H1 (cell line): ENCODE measurements at regions not wholly inside any gene's neighbourhood (a gene's known extent, or its start where the extent isn't known, plus 50 kb on each side); places are given as distances from the start of the nearest gene placed in this dataset.
"Not testable (repeated sequence)": the region's sequence is repeated elsewhere in the genome, so short reads cannot be mapped to it uniquely, and the experiment has no call there.

Experiments
- CTCF ChIA-PET: fragments of 300-600 bp; sonication (Branson Sonifier 250); formaldehyde crosslinking; loops from one replicate; lab custom pipeline; 2021; ENCODE audit not compliant: partially characterized antibody; lab: Charles Lee
- POLR2A ChIA-PET: fragments of 300-600 bp; sonication (Branson Sonifier 250); formaldehyde crosslinking; loops from one replicate; lab custom pipeline; 2021; ENCODE audit warnings: inconsistent platforms; ENCODE audit not compliant: partially characterized antibody; lab: Charles Lee
- DNase-seq, 2 experiments: peaks; one replicate each; pipeline versions ENCODE4 v3.0.0 to v3.0.0-alpha.2; 2010 to 2022; ENCODE audit warnings: low spot score in 2 of 2, low read depth in 1 of 2, mixed read lengths in 1 of 2
- FAIRE-seq: peaks from 2 replicates; lab custom pipeline; 2011; peaks lifted over from hg19 to GRCh38; lab: Jason Lieb, UNC
- H2AFZ ChIP-seq: 2 replicates; pipeline ENCODE4 v1.8.1; 2012; ENCODE audit warnings: low read length, inconsistent platforms
- H2AK5ac ChIP-seq: 2 replicates; pipeline ENCODE4 v1.6.1; 2013; ENCODE audit warnings: low read depth, low read length
- H2BK120ac ChIP-seq: replicated peaks from 2 replicates; pipeline ENCODE3; 2013; ENCODE audit warnings: low read depth, low read length, inconsistent platforms
- H2BK12ac ChIP-seq: 2 replicates; pipeline ENCODE4 v1.6.1; 2013; ENCODE audit warnings: low read depth, low read length
- H2BK15ac ChIP-seq: 2 replicates; pipeline ENCODE4 v1.6.1; 2013; ENCODE audit warnings: low read length
- H2BK20ac ChIP-seq: 2 replicates; pipeline ENCODE4 v1.6.1; 2013; ENCODE audit warnings: low read length
- H2BK5ac ChIP-seq: 2 replicates; pipeline ENCODE4 v1.6.1; 2013; ENCODE audit warnings: low read depth, low read length
- H3K14ac ChIP-seq: 2 replicates; pipeline ENCODE4 v1.6.1; 2013; ENCODE audit warnings: inconsistent platforms; ENCODE audit not compliant: insufficient read length
- H3K18ac ChIP-seq: 2 replicates; pipeline ENCODE4 v1.6.1; 2013; ENCODE audit warnings: low read length; ENCODE audit errors: extremely low read depth
- H3K23ac ChIP-seq: 2 replicates; pipeline ENCODE4 v1.6.1; 2013; ENCODE audit warnings: inconsistent platforms; ENCODE audit not compliant: insufficient read length
- H3K23me2 ChIP-seq: 2 replicates; pipeline ENCODE4 v1.6.1; 2013; ENCODE audit warnings: low read depth, low read length
- H3K27ac ChIP-seq: 2 replicates; pipeline ENCODE4 v1.6.1; 2011; ENCODE audit warnings: low read depth, low read length, inconsistent platforms
- H3K27me3 ChIP-seq, 4 experiments: replicated peaks in 1 of 4; 1 replicate in 1 of 4; 2 replicates in 3 of 4; pipeline versions ENCODE4 v1.6.1 to v1.8.1; 2011 to 2013; ENCODE audit warnings: low read length in 3 of 4, mild to moderate bottlenecking in 3 of 4, inconsistent platforms in 2 of 4, mixed read lengths in 2 of 4, moderate library complexity in 1 of 4; ENCODE audit not compliant: control insufficient read depth in 3 of 4, insufficient read depth in 3 of 4; ENCODE audit errors: extremely low read depth in 1 of 4
- H3K36me3 ChIP-seq, 4 experiments: 2 replicates each; pipeline versions ENCODE4 v1.6.1 to v1.8.1; 2011 to 2013; ENCODE audit warnings: mild to moderate bottlenecking in 4 of 4, low read length in 3 of 4, moderate library complexity in 2 of 4, control low read depth in 1 of 4, inconsistent platforms in 1 of 4; ENCODE audit not compliant: insufficient read depth in 4 of 4, control insufficient read depth in 2 of 4
- H3K4ac ChIP-seq: replicated peaks from 2 replicates; pipeline ENCODE3; 2013; ENCODE audit warnings: low read length, low read depth, mixed read lengths, inconsistent platforms; ENCODE audit not compliant: insufficient read length
- H3K4me1 ChIP-seq, 4 experiments: replicated peaks in 1 of 4; 1 replicate in 1 of 4; 2 replicates in 3 of 4; pipeline versions ENCODE4 v1.6.1 to v1.8.1; 2011 to 2013; ENCODE audit warnings: low read length in 3 of 4, inconsistent platforms in 2 of 4, mixed read lengths in 1 of 4; ENCODE audit not compliant: insufficient read depth in 4 of 4, control insufficient read depth in 3 of 4
- H3K4me2 ChIP-seq, 2 experiments: 2 replicates each; pipeline versions ENCODE4 v1.6.1 to v1.8.1; 2011 to 2013; ENCODE audit warnings: low read depth in 2 of 2, low read length in 2 of 2, control low read depth in 1 of 2, inconsistent platforms in 1 of 2, mild to moderate bottlenecking in 1 of 2; ENCODE audit not compliant: insufficient read depth in 1 of 2
- H3K4me3 ChIP-seq, 4 experiments: fragments of 200-600, 300-600 bp in 1 of 4; sonication (generic), shearing (Covaris generic), sonication (Bioruptor Twin) in 1 of 4; 2 replicates each; pipeline versions ENCODE4 v1.5.1 to v1.8.1; 2011 to 2016; ENCODE audit warnings: low read length in 4 of 4, low read depth in 3 of 4, control low read depth in 2 of 4, inconsistent platforms in 2 of 4, mild to moderate bottlenecking in 2 of 4, mixed read lengths in 1 of 4, moderate library complexity in 1 of 4; ENCODE audit not compliant: insufficient read depth in 2 of 4; ENCODE audit errors: extremely low read depth in 1 of 4
- H3K56ac ChIP-seq: replicated peaks from 2 replicates; pipeline ENCODE3; 2013; ENCODE audit warnings: low read depth, mild to moderate bottlenecking, mixed read lengths, low read length, inconsistent platforms; ENCODE audit not compliant: insufficient read length
- H3K79me1 ChIP-seq: 2 replicates; pipeline ENCODE4 v1.6.1; 2013; ENCODE audit warnings: low read depth, low read length, control low read depth
- H3K79me2 ChIP-seq, 2 experiments: 2 replicates each; pipeline versions ENCODE4 v1.6.1 to v1.8.1; 2012 to 2013; ENCODE audit warnings: low read length in 2 of 2, mild to moderate bottlenecking in 2 of 2, inconsistent platforms in 1 of 2; ENCODE audit not compliant: insufficient read depth in 2 of 2, control insufficient read depth in 1 of 2
- H3K9ac ChIP-seq, 4 experiments: replicated peaks in 1 of 4; 1 replicate in 1 of 4; 2 replicates in 3 of 4; pipeline versions ENCODE4 v1.6.1 to v1.8.1; 2011 to 2013; ENCODE audit warnings: low read depth in 3 of 4, low read length in 3 of 4, control low read depth in 2 of 4, mild to moderate bottlenecking in 2 of 4, moderate library complexity in 2 of 4, inconsistent platforms in 1 of 4; ENCODE audit errors: extremely low read depth in 1 of 4
- H3K9me3 ChIP-seq, 2 experiments: 2 replicates each; pipeline versions ENCODE4 v1.6.1 to v1.8.1; 2012 to 2013; ENCODE audit warnings: mild to moderate bottlenecking in 2 of 2, moderate library complexity in 2 of 2, control low read depth in 1 of 2, inconsistent platforms in 1 of 2, low read depth in 1 of 2, low read length in 1 of 2, mixed read lengths in 1 of 2; ENCODE audit not compliant: insufficient read depth in 2 of 2
- H4K20me1 ChIP-seq, 2 experiments: replicated peaks in 1 of 2; 2 replicates each; pipeline versions ENCODE3 to v1.8.1; 2011 to 2013; ENCODE audit warnings: inconsistent platforms in 2 of 2, low read length in 2 of 2, mild to moderate bottlenecking in 1 of 2; ENCODE audit not compliant: insufficient read depth in 2 of 2, control insufficient read depth in 1 of 2
- H4K5ac ChIP-seq: 2 replicates; pipeline ENCODE4 v1.6.1; 2013; ENCODE audit warnings: low read length, low read depth, mixed read lengths, inconsistent platforms; ENCODE audit not compliant: insufficient read length
- H4K8ac ChIP-seq: 2 replicates; pipeline ENCODE4 v1.8.0; 2013; ENCODE audit warnings: mild to moderate bottlenecking, moderate library complexity, low read length, inconsistent platforms; ENCODE audit not compliant: insufficient read depth; ENCODE audit errors: extremely low read depth
- H4K91ac ChIP-seq: replicated peaks from 2 replicates; pipeline ENCODE3; 2013; ENCODE audit warnings: low read length, mixed read lengths, inconsistent platforms; ENCODE audit not compliant: insufficient read length
- JUND ChIP-seq: IDR thresholded peaks from 2 replicates; pipeline ENCODE4 v1.6.1; 2011; ENCODE audit warnings: mild to moderate bottlenecking, improper control_type of control experiment, low read length
- WGBS, 2 experiments: shearing (Covaris generic) in 1 of 2; methylation state at CpG; one replicate each; pipeline versions ENCODE4 v1.1.6 to v1.1.7; 2013 to 2015; ENCODE audit warnings: low lambda C conversion rate in 2 of 2, mixed read lengths in 2 of 2, inconsistent platforms in 1 of 2, low coverage in 1 of 2, missing lambda C conversion rate in 1 of 2; ENCODE audit not compliant: insufficient replicate concordance in 2 of 2, insufficient coverage in 1 of 2, insufficient read length in 1 of 2; ENCODE audit errors: extremely low coverage in 1 of 2, missing lambda C conversion rate in 1 of 2; 5-methylcytosine and 5-hydroxymethylcytosine counted together
- TF ChIP-seq, protein P1 (sequence below): IDR thresholded peaks from 2 replicates; pipeline ENCODE4 v1.6.1; 2012; ENCODE audit warnings: low read length, inconsistent platforms

DNA sequence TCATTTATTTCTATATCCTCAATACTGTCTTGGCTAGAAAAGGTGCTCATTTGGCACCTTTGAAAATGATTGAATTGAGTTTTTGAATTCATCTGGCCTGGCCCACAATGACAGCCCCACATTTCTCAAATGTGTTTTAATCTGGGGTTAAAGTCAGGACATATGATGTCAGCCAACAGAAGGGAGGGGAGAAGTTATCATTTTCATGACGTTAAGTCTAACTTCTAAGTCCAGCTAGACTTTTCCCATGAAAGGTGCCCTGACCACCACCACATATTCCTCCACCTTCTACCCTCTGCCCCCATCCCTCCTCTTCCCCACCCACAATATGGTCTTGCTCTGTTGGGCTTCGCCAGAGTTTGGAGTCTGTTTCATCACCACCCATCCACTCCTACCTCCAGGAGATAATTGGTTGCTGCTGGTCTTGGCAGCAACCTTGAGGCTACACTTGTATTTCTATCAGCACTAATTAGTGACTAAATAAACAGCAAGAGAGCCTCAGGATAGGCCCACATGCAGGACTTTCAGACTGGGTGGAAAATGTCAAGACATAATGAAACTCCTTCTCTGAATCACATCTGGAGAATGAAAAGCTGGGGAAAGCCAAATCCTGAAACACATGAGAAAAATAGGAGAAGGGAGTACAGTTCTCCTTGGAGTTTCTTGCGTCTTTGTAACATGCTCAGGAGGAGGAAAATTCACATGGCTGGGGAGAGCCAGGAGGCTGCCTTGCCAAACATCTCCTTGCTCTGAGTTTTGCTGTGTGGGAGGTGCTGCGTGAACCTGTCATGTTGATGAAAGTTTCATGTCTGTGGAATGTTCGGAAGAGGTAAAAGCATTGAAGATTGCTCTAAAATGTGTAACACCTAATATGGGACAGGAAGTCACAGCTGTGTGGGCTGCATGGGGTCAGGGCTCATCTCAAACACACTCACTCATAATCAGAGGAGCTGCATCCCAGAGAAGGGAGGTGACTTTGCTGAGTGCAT is 544.7 kb upstream of the KLF4 start (continued):
- TF ChIP-seq, protein P1, sequence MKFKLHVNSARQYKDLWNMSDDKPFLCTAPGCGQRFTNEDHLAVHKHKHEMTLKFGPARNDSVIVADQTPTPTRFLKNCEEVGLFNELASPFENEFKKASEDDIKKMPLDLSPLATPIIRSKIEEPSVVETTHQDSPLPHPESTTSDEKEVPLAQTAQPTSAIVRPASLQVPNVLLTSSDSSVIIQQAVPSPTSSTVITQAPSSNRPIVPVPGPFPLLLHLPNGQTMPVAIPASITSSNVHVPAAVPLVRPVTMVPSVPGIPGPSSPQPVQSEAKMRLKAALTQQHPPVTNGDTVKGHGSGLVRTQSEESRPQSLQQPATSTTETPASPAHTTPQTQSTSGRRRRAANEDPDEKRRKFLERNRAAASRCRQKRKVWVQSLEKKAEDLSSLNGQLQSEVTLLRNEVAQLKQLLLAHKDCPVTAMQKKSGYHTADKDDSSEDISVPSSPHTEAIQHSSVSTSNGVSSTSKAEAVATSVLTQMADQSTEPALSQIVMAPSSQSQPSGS = no peak
- no peak for TF ChIP-seq JUND
- TF ChIP-seq, all 59 proteins: peak for 0

DNA sequence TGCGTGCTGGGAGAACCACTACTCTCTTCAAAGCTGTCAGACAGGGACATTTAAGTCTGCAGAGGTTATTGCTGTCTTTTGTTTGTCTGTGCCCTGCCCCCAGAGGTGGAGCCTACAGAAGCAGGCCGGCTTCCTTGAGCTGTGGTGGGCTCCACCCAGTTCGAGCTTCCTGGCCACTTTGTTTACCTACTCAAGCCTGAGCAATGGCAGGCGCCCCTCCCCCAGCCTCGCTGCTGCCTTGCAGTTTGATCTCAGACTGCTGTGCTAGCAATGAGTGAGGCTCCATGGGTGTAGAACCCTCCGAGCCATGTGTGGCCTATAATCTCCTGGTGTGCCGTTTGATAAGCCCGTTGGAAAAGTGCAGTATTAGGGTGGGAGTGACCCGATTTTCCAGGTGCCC is 542.5 kb upstream of the KLF4 start:
- H3K23me2 ChIP-seq, H3K27ac ChIP-seq, H2BK15ac ChIP-seq, H4K5ac ChIP-seq, H4K91ac ChIP-seq, H3K9ac ChIP-seq, H3K4me2 ChIP-seq, H4K20me1 ChIP-seq, H2BK120ac ChIP-seq, FAIRE-seq, H3K36me3 ChIP-seq, H3K79me1 ChIP-seq, H4K8ac ChIP-seq, H3K79me2 ChIP-seq, H2BK12ac ChIP-seq, H2AFZ ChIP-seq, H2AK5ac ChIP-seq, H3K4ac ChIP-seq, H3K23ac ChIP-seq, H2BK20ac ChIP-seq, H3K56ac ChIP-seq, H3K4me3 ChIP-seq, H3K27me3 ChIP-seq, H3K14ac ChIP-seq, CTCF ChIA-PET, H3K18ac ChIP-seq, DNase-seq, H3K4me1 ChIP-seq, H2BK5ac ChIP-seq: not testable (repeated sequence)
- 84% methylated on average over 8 of the region's 9 CpGs; no CpG with 5 or more reads in 1 of the 2 experiments for WGBS, 2 experiments
- peaks cover 10 to 20% of the 10 kb centered on the region in 2 experiments for H3K9me3 ChIP-seq
- POLR2A ChIA-PET = interaction anchor here (1.1 kb wide), 1 partner anchor 17 kb away, joined by 3 read pairs; no protein-coding TSS in a partner anchor
